HepG2 (cell line): ENCODE measurements at regions not wholly inside any gene's neighbourhood (a gene's known extent, or its start where the extent isn't known, plus 50 kb on each side); places are given as distances from the start of the nearest gene placed in this dataset.

Experiments used
- ATAC-seq: fragments of 200-7000 bp; cut with Tn5 transposase; 3 replicates; pipeline ENCODE4 v1.9.1; 2020; ENCODE audit warnings: mild to moderate bottlenecking, moderate library complexity
- BruUV-seq: library from RNA; stranded (reverse); fragments of 400-500 nt; replicated peaks from 2 replicates; lab custom pipeline; 2021; lab: Mats Ljungman, UMichigan
- CTCF ChIA-PET: fragments of 300-600 bp; formaldehyde crosslinking; extraction: SDS; loops from one replicate; lab custom pipeline; 2021; ENCODE audit warnings: low total read pairs, inconsistent platforms, low intra/inter-chr PET ratio; lab: Yijun Ruan, JAX
- POLR2A ChIA-PET: fragments of 350-600 bp; sonication (Branson Sonifier 250); formaldehyde crosslinking; loops from one replicate; lab custom pipeline; 2020; ENCODE audit warnings: antibody characterized with exemption, inconsistent platforms; lab: Yijun Ruan, JAX
- DNase-seq: peaks from one replicate; pipeline ENCODE4 v3.0.0-alpha.2; 2015; ENCODE audit warnings: low spot score
- FAIRE-seq: peaks from 3 replicates; lab custom pipeline; 2011; peaks lifted over from hg19 to GRCh38; lab: Jason Lieb, UNC
- H2AFZ ChIP-seq: one replicate; pipeline ENCODE4 v1.6.1; 2011; ENCODE audit warnings: low read length, inconsistent platforms
- H3K27ac ChIP-seq: fragments of 300-600 bp; 3 replicates; pipeline ENCODE4 v1.8.0; 2011; ENCODE audit warnings: mixed run types, mild to moderate bottlenecking, mixed read lengths, low read length, inconsistent platforms; ENCODE audit not compliant: insufficient read depth; ENCODE audit errors: extremely low read length
- H3K27me3 ChIP-seq, 2 experiments: fragments of 200-600 bp in 1 of 2; 2 replicates in 1 of 2; 3 replicates in 1 of 2; pipeline versions ENCODE4 v1.6.0 to v1.8.0; 2011; ENCODE audit warnings: low read length in 2 of 2, mild to moderate bottlenecking in 2 of 2, moderate library complexity in 2 of 2, inconsistent platforms in 1 of 2; ENCODE audit not compliant: insufficient read depth in 2 of 2, control insufficient read depth in 1 of 2
- H3K36me3 ChIP-seq, 2 experiments: fragments of 200-600 bp in 1 of 2; replicated peaks in 1 of 2; 2 replicates in 1 of 2; 3 replicates in 1 of 2; pipeline versions ENCODE4 v1.5.1 to v1.8.0; 2011; ENCODE audit warnings: low read length in 2 of 2, inconsistent platforms in 1 of 2; ENCODE audit not compliant: insufficient read depth in 2 of 2, control insufficient read depth in 1 of 2
- H3K4me1 ChIP-seq: 2 replicates; pipeline ENCODE4 v1.5.1; 2012; ENCODE audit warnings: low read length, inconsistent platforms; ENCODE audit not compliant: insufficient read depth
- H3K4me2 ChIP-seq: 2 replicates; pipeline ENCODE4 v1.6.0; 2011; ENCODE audit warnings: low read depth, low read length, inconsistent platforms
- H3K4me3 ChIP-seq, 3 experiments: fragments of 200-600 bp in 1 of 3; sonication (generic), shearing (Covaris generic) in 1 of 3; replicated peaks in 1 of 3; 2 replicates each; pipeline ENCODE4 v1.5.1; 2011 to 2016; ENCODE audit warnings: low read length in 3 of 3, inconsistent platforms in 2 of 3, low read depth in 2 of 3, mild to moderate bottlenecking in 2 of 3, control low read depth in 1 of 3, mixed read lengths in 1 of 3; ENCODE audit not compliant: insufficient read depth in 1 of 3
- H3K79me2 ChIP-seq: one replicate; pipeline ENCODE4 v1.6.1; 2011; ENCODE audit warnings: low read length, inconsistent platforms; ENCODE audit not compliant: insufficient read depth
- H3K9ac ChIP-seq: 2 replicates; pipeline ENCODE4 v1.6.0; 2011; ENCODE audit warnings: mild to moderate bottlenecking, low read depth, low read length, inconsistent platforms; ENCODE audit not compliant: insufficient read depth
- H3K9me3 ChIP-seq: 2 replicates; pipeline ENCODE4 v1.5.1; 2012; ENCODE audit warnings: mild to moderate bottlenecking, low read length
- H4K20me1 ChIP-seq: 2 replicates; pipeline ENCODE4 v1.6.0; 2011; ENCODE audit warnings: inconsistent platforms, mild to moderate bottlenecking, low read length, moderate library complexity; ENCODE audit not compliant: insufficient read depth
- ATF6 ChIP-seq: sonication (generic); formaldehyde crosslinking; conservative IDR thresholded peaks from 2 replicates; pipeline ENCODE4 v1.4.0; 2020; ENCODE audit warnings: missing genetic modification reagents
- IRF2 ChIP-seq: IDR thresholded peaks from 2 replicates; pipeline ENCODE4 v1.6.1; 2018; ENCODE audit warnings: missing genetic modification reagents, missing compliant biosample characterization
- KDM5A ChIP-seq: fragments of 200-600 bp; sonication (generic); IDR thresholded peaks from 2 replicates; pipeline ENCODE4 v1.7.0; 2018; ENCODE audit warnings: antibody characterized with exemption, mild to moderate bottlenecking, low read length, borderline replicate concordance
- SNAPC4 ChIP-seq: sonication (generic); formaldehyde crosslinking; IDR thresholded peaks from 2 replicates; pipeline ENCODE4 v1.4.0; 2020; ENCODE audit warnings: mild to moderate bottlenecking, missing genetic modification reagents
- SOX5 ChIP-seq: IDR thresholded peaks from 2 replicates; pipeline ENCODE4 v1.6.1; 2016; ENCODE audit warnings: borderline replicate concordance
- TGIF2 ChIP-seq: IDR thresholded peaks from 2 replicates; pipeline ENCODE4 v1.6.1; 2016; ENCODE audit warnings: control low read depth, missing compliant biosample characterization
- THAP11 ChIP-seq: IDR thresholded peaks from 2 replicates; pipeline ENCODE4 v1.6.1; 2016; ENCODE audit warnings: missing biosample characterization, missing genetic modification reagents
- ZNF367 ChIP-seq: sonication (generic); formaldehyde crosslinking; IDR thresholded peaks from 2 replicates; pipeline ENCODE4 v1.4.0; 2020; ENCODE audit warnings: missing genetic modification reagents, borderline replicate concordance
- ZNF720 ChIP-seq: sonication (generic); formaldehyde crosslinking; IDR thresholded peaks from 2 replicates; pipeline ENCODE4 v1.4.0; 2020; ENCODE audit warnings: missing genetic modification reagents
- ZSCAN31 ChIP-seq: sonication (generic); formaldehyde crosslinking; IDR thresholded peaks from 2 replicates; pipeline ENCODE4 v1.5.0; 2020; ENCODE audit warnings: low read depth, mild to moderate bottlenecking, missing genetic modification reagents
- WGBS: methylation state at CpG from one replicate; pipeline ENCODE4 v1.1.6; 2017; ENCODE audit warnings: low lambda C conversion rate; 5-methylcytosine and 5-hydroxymethylcytosine counted together
- in situ Hi-C: cut with HindIII; loops from 2 replicates; pipeline ENCODE4 v1.10.0; 2017; ENCODE audit warnings: low pct_unique_long_range_greater_than_20kb; ENCODE audit not compliant: extremely low pct_ligation_motif_present
- intact Hi-C: fragments of 100-400 bp; cut with micrococcal nuclease; formaldehyde crosslinking; loops from one replicate; pipeline ENCODE4 v1.10.0; 2022; ENCODE audit not compliant: unreplicated experiment

GRCh38 chr12:115349711-115350110 is 665.7 kb upstream of the TBX3 start:
- no peak overlapping the region for H3K4me2 ChIP-seq
- no peak overlapping the region for H3K9ac ChIP-seq
- no peaks in the 10 kb centered on the region; a peak in 1 of 5 replicates for H3K27me3 ChIP-seq
- TF ChIP-seq KDM5A: no peak
- TF ChIP-seq ZSCAN31 (CRISPR knock-in tag): no peak
- TF ChIP-seq SOX5 (CRISPR knock-in tag): no peak
- no peak for TF ChIP-seq SNAPC4 (CRISPR knock-in tag)
- no peak for TF ChIP-seq ZNF367 (CRISPR knock-in tag)
- no peak for TF ChIP-seq ATF6
- no peak for TF ChIP-seq IRF2 (CRISPR knock-in tag)
- TF ChIP-seq THAP11: no peak
- no peak for TF ChIP-seq TGIF2 (CRISPR knock-in tag)
- TF ChIP-seq ZNF720 (CRISPR knock-in tag): no peak
- no TSS peak for BruUV-seq
- no peaks in the 10 kb centered on the region for H3K36me3 ChIP-seq
- WGBS: 0% methylated on average over 1 of the region's 1 CpG
- ATAC-seq (no peak), FAIRE-seq (no peak), DNase-seq (no peak)
- in situ Hi-C loops (no loop called here), intact Hi-C loops (no loop called here)
- no peaks in the 10 kb centered on the region for H3K79me2 ChIP-seq
- ChIA-PET CTCF (no interaction called here), POLR2A (no interaction called here)
- no peak overlapping the region for H3K4me3 ChIP-seq
- no peak overlapping the region for H2AFZ ChIP-seq
- no peaks in the 10 kb centered on the region for H4K20me1 ChIP-seq
- no peak overlapping the region for H3K27ac ChIP-seq
- H3K4me1 ChIP-seq: peaks cover 18% of the 10 kb centered on the region
- no peaks in the 10 kb centered on the region for H3K9me3 ChIP-seq
